NB4 (cell line): ENCODE measurements at regions not wholly inside any gene's neighbourhood (a gene's known extent, or its start where the extent isn't known, plus 50 kb on each side); places are given as distances from the start of the nearest gene placed in this dataset.

Experiments
- POLR2A ChIP-seq: IDR thresholded peaks from 2 replicates; pipeline ENCODE4 v1.6.1; 2011; ENCODE audit warnings: mild to moderate bottlenecking; ENCODE audit not compliant: insufficient read length; ENCODE audit errors: extremely low read depth
- TF ChIP-seq, protein P1 (sequence below): IDR thresholded peaks from one replicate; pipeline ENCODE4 v1.5.1; 2012; ENCODE audit warnings: low read depth, low read length
- TF ChIP-seq, protein P2 (sequence below): IDR thresholded peaks from 2 replicates; pipeline ENCODE4 v1.6.1; 2011; ENCODE audit warnings: low read depth, low read length

DNA sequence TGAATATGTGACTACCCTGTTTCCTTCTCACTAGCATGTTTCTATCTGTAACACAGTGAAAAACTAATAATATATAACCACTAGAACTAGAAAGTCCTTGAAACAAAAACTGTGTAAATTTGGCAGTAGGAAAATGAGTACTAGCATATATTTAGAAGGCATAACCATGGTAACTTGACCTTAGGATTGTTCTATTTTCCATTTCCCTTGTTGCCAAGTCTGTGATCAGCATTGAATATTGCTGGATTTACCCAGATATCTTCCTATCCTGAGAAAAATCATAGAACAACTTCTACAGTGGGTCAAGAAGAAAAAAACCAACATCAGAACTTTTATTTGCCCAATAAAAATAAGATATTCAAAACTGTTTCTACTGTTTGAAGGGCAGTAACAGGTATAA is 563.9 kb upstream of the NRXN1 start:
- TF ChIP-seq, protein P1, sequence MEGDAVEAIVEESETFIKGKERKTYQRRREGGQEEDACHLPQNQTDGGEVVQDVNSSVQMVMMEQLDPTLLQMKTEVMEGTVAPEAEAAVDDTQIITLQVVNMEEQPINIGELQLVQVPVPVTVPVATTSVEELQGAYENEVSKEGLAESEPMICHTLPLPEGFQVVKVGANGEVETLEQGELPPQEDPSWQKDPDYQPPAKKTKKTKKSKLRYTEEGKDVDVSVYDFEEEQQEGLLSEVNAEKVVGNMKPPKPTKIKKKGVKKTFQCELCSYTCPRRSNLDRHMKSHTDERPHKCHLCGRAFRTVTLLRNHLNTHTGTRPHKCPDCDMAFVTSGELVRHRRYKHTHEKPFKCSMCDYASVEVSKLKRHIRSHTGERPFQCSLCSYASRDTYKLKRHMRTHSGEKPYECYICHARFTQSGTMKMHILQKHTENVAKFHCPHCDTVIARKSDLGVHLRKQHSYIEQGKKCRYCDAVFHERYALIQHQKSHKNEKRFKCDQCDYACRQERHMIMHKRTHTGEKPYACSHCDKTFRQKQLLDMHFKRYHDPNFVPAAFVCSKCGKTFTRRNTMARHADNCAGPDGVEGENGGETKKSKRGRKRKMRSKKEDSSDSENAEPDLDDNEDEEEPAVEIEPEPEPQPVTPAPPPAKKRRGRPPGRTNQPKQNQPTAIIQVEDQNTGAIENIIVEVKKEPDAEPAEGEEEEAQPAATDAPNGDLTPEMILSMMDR = no peak
- no peak for TF ChIP-seq POLR2A
- TF ChIP-seq, protein P2, sequence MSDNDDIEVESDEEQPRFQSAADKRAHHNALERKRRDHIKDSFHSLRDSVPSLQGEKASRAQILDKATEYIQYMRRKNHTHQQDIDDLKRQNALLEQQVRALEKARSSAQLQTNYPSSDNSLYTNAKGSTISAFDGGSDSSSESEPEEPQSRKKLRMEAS = no peak
